Heart left ventricle (tissue), 16 donors: ENCODE measurements at regions not wholly inside any gene's neighbourhood (a gene's known extent, or its start where the extent isn't known, plus 50 kb on each side); places are given as distances from the start of the nearest gene placed in this dataset.

Experiments
- ATAC-seq, 4 donors: fragments of 200-7000 bp; cut with Tn5 transposase; one replicate each; pipeline ENCODE4 v1.9.1; 2020 to 2022; ENCODE audit warnings: moderate library complexity in 4 of 4, mild to moderate bottlenecking in 3 of 4, moderate number of reproducible peaks in 1 of 4
- DNase-seq, 5 donors: peaks; one replicate each; pipeline ENCODE4 v3.0.0-alpha.2; 2020
- H3K27ac ChIP-seq, 12 donors: fragments of 200-600 bp; sonication (generic) in 4 of 12; one replicate each; pipeline versions ENCODE4 v1.5.0 to v1.8.0; 2016 to 2022; ENCODE audit warnings: mild to moderate bottlenecking in 2 of 12
- H3K27me3 ChIP-seq, 9 donors: fragments of 200-600 bp; sonication (generic) in 2 of 9; one replicate each; pipeline versions ENCODE4 v1.5.1 to v1.8.0; 2016 to 2022; ENCODE audit warnings: mild to moderate bottlenecking in 3 of 9
- H3K36me3 ChIP-seq, 9 donors: fragments of 200-600 bp; sonication (generic) in 2 of 9; one replicate each; pipeline versions ENCODE4 v1.5.0 to v1.8.0; 2018 to 2022; ENCODE audit warnings: mild to moderate bottlenecking in 2 of 9
- H3K4me1 ChIP-seq, 12 donors: fragments of 200-600 bp; sonication (generic) in 4 of 12; one replicate each; pipeline versions ENCODE4 v1.5.0 to v1.8.0; 2016 to 2022; ENCODE audit warnings: mild to moderate bottlenecking in 3 of 12
- H3K4me3 ChIP-seq, 12 donors: fragments of 200-600 bp; sonication (generic) in 4 of 12; one replicate each; pipeline versions ENCODE4 v1.5.0 to v1.8.0; 2017 to 2022; ENCODE audit warnings: mild to moderate bottlenecking in 9 of 12, moderate library complexity in 4 of 12
- H3K9me3 ChIP-seq, 12 donors: fragments of 200-600 bp; sonication (generic) in 4 of 12; one replicate each; pipeline versions ENCODE4 v1.5.0 to v1.8.0; 2016 to 2022; ENCODE audit warnings: mild to moderate bottlenecking in 1 of 12
- CTCF ChIP-seq, 12 donors: fragments of 200-600 bp; sonication (generic) in 4 of 12; IDR thresholded peaks; one replicate each; pipeline versions ENCODE4 v1.5.0 to v1.8.0; 2018 to 2022; ENCODE audit warnings: antibody characterized with exemption in 12 of 12, mild to moderate bottlenecking in 5 of 12
- POLR2A ChIP-seq, 2 donors: fragments of 450-650 bp; IDR thresholded peaks; one replicate each; pipeline ENCODE4 v1.6.1; 2017; ENCODE audit warnings: antibody characterized with exemption in 2 of 2, mild to moderate bottlenecking in 2 of 2, moderate library complexity in 2 of 2
- WGBS, 4 donors: extraction: QIAGEN DNeasy Blood & Tissue Kit in 2 of 4; methylation state at CpG; one replicate each; pipeline versions ENCODE4 v1.1.5 to v1.1.7; 2013 to 2018; 5-methylcytosine and 5-hydroxymethylcytosine counted together
- intact Hi-C, 10 donors: fragments of 100-400 bp; cut with DNase I; formaldehyde crosslinking; loops; one replicate each; pipeline versions ENCODE4 v1.11.1 to v1.14.2; 2022
- donor health status: ischemic (EF 13 %, LVEDD 7.1; RV severe dilation, severe dysfunction).
- donor health status: healthy with polysubstance abuse.
- donor health status: DM: no; HTN: yes; CAD: no.
- donor health status: DM: no; HTN: no; CAD: no.
- donor health status: ischemic (EF 25% LVEDD 6.9; RV normal size, moderate dysfunction).
- donor health status: ischemic (EF 25% LVEDD 5.7; RV mildly dilated, moderate dysfunction).
- donor health status: healthy.
- donor health status: DM: yes; HTN: yes; CAD: no.
- donor health status: ischemic (EF 35%, LVEDD 5.7; RV mildly dilated, moderate dysfunction).
- donor health status: nonischemic (EF 11% LVEDD 7.7; RV severe dilation, severe dysfunction).
- donor health status: DM: yes; HTN: yes; CAD: no.
- donor health status: PGD.
- donor health status: ischemic (EF 29% LVEDD 5.4; RV normal size, mild dysfunction).
- donor health status: nonischemic (EF 23%, LVEDD 6.1; RV moderate dilation, normal function).

- no peak for ATAC-seq
- Histone ChIP-seq H3K9me3 (no peaks in the 10 kb centered on the region), H3K4me3 (no peak overlapping the region), H3K4me1 (no peaks in the 10 kb centered on the region), H3K27me3 (peaks cover 0 to 15% (median 0%) of the 10 kb centered on the region in 9 donors), H3K36me3 (no peaks in the 10 kb centered on the region), H3K27ac (no peak overlapping the region)
- TF ChIP-seq CTCF (IDR thresholded peaks at IDR 0.05) (no peak), POLR2A (IDR thresholded peaks at IDR 0.05) (no peak)
- DNase-seq, result no peak
- intact Hi-C loops, result no loop called here
- WGBS, 4 donors, result 63 to 68% (median 65%) methylated on average over 12 of the region's 12 CpGs
Measured at GRCh38 chr14:101195309-101195901, 291.9 kb upstream of the RTL1 start.

GRCh38 chr14:101196051-101196712, 292.7 kb upstream of the RTL1 start:
- no peak overlapping the region for H3K4me3 ChIP-seq
- peaks cover 0 to 15% (median 0%) of the 10 kb centered on the region in 9 donors for H3K27me3 ChIP-seq
- intact Hi-C loops, result no loop called here
- H3K36me3 ChIP-seq, result no peaks in the 10 kb centered on the region
- ATAC-seq, result no peak
- no peaks in the 10 kb centered on the region for H3K9me3 ChIP-seq
- H3K4me1 ChIP-seq, result no peaks in the 10 kb centered on the region
- WGBS, 4 donors, result 76 to 85% (median 82%) methylated on average over 11 of the region's 11 CpGs
- TF ChIP-seq POLR2A (IDR thresholded peaks at IDR 0.05), result no peak
- no peak for TF ChIP-seq CTCF (IDR thresholded peaks at IDR 0.05)
- no peak for DNase-seq
- H3K27ac ChIP-seq, result no peak overlapping the region

GRCh38 chr14:101196795-101197590, 293.5 kb upstream of the RTL1 start:
- 51 to 68% (median 60%) methylated on average over 11 of the region's 11 CpGs for WGBS, 4 donors

More at GRCh38 chr14:101196795-101197590, 293.5 kb upstream of the RTL1 start:
- Histone ChIP-seq H3K27ac (no peak overlapping the region), H3K9me3 (no peaks in the 10 kb centered on the region), H3K4me3 (no peak overlapping the region), H3K36me3 (no peaks in the 10 kb centered on the region), H3K4me1 (no peaks in the 10 kb centered on the region), H3K27me3 (peaks cover 0 to 14% (median 0%) of the 10 kb centered on the region in 9 donors)
- no peak for ATAC-seq
- intact Hi-C loops, result no loop called here
- DNase-seq, result no peak
- no peak for TF ChIP-seq CTCF (IDR thresholded peaks at IDR 0.05)
